C4-2B (cell line): ENCODE measurements at regions not wholly inside any gene's neighbourhood (a gene's known extent, or its start where the extent isn't known, plus 50 kb on each side); places are given as distances from the start of the nearest gene placed in this dataset.

Experiments used
- CTCF ChIP-seq: fragments of 450-650 bp; conservative IDR thresholded peaks from 2 replicates; pipeline ENCODE4 v1.5.1; 2017; ENCODE audit warnings: mild to moderate bottlenecking
- ZFX ChIP-seq: fragments of 450-650 bp; IDR thresholded peaks from 2 replicates; pipeline ENCODE4 v1.6.1; 2017

- no peak for TF ChIP-seq CTCF
- no peak for TF ChIP-seq ZFX
These were observed 230.7 kb downstream of the SHQ1 start for GRCh38 chr3:72617424-72618024.
